ENCODE measurements at regions not wholly inside any gene's neighbourhood (a gene's known extent, or its start where the extent isn't known, plus 50 kb on each side); places are given as distances from the start of the nearest gene placed in this dataset.

- no peak overlapping the region for H3K4ac ChIP-seq (replicated peaks; ENCODE audit: insufficient read length, low read depth, low read length)
- no peak overlapping the region for H2BK120ac ChIP-seq (replicated peaks; ENCODE audit: low read depth, low read length)
- H2AK5ac ChIP-seq (ENCODE audit: low read depth, low read length) = no peak overlapping the region
- H4K8ac ChIP-seq (ENCODE audit: extremely low read depth, insufficient read depth, low read length) = no peak overlapping the region
- 0 out of 7 replicates have a peak, but pooled peaks cover 0 to 3% (median 0%) of the 10 kb centered on the region in 4 experiments for H3K4me1 ChIP-seq (replicated peaks in 1 of 4; ENCODE audit: control insufficient read depth in 3 of 4, insufficient read depth in 4 of 4, low read length in 3 of 4)
- no peaks in the 10 kb centered on the region for H3K27me3 ChIP-seq (replicated peaks in 1 of 4; ENCODE audit: control insufficient read depth in 3 of 4, extremely low read depth in 1 of 4, insufficient read depth in 3 of 4, low read length in 3 of 4)
- no peaks in the 10 kb centered on the region for H3K79me1 ChIP-seq (ENCODE audit: low read depth, low read length)
- no peak overlapping the region for H3K18ac ChIP-seq (ENCODE audit: extremely low read depth, low read length)
- H4K20me1 ChIP-seq (replicated peaks in 1 of 2; ENCODE audit: control insufficient read depth in 1 of 2, insufficient read depth in 2 of 2, low read length in 2 of 2) = no peaks in the 10 kb centered on the region
- no peak overlapping the region for H3K23ac ChIP-seq (ENCODE audit: insufficient read length)
- no peak overlapping the region for H3K4me2 ChIP-seq (ENCODE audit: insufficient read depth in 1 of 2, low read depth in 2 of 2, low read length in 2 of 2)
- FAIRE-seq (no peak), DNase-seq (ENCODE audit: low read depth in 1 of 2, low spot score in 2 of 2) (no peak)
- H3K36me3 ChIP-seq (ENCODE audit: control insufficient read depth in 2 of 4, insufficient read depth in 4 of 4, low read length in 3 of 4) = no peaks in the 10 kb centered on the region
- H3K9ac ChIP-seq (replicated peaks in 1 of 4; ENCODE audit: extremely low read depth in 1 of 4, low read depth in 3 of 4, low read length in 3 of 4) = no peak overlapping the region
- no peak overlapping the region for H2BK15ac ChIP-seq (ENCODE audit: low read length)
- ChIA-PET POLR2A (ENCODE audit: partially characterized antibody) (no interaction called here), CTCF (ENCODE audit: partially characterized antibody) (interaction anchor here (1.8 kb wide), 1 partner anchor 105 kb away, joined by 4 read pairs; no protein-coding TSS in a partner anchor)
- H3K79me2 ChIP-seq (ENCODE audit: control insufficient read depth in 1 of 2, insufficient read depth in 2 of 2, low read length in 2 of 2) = no peaks in the 10 kb centered on the region
- H3K4me3 ChIP-seq (ENCODE audit: extremely low read depth in 1 of 4, insufficient read depth in 2 of 4, low read depth in 3 of 4, low read length in 4 of 4) = no peak overlapping the region
- H2AFZ ChIP-seq (ENCODE audit: low read length) = no peak overlapping the region
- WGBS, 2 experiments (ENCODE audit: extremely low coverage in 1 of 2, insufficient coverage in 1 of 2, insufficient read length in 1 of 2, insufficient replicate concordance in 2 of 2, low coverage in 1 of 2, low lambda C conversion rate in 2 of 2, missing lambda C conversion rate in 1 of 2) = 83% methylated on average over 5 of the region's 5 CpGs; no CpG with 5 or more reads in 1 of the 2 experiments
- H3K56ac ChIP-seq (replicated peaks; ENCODE audit: insufficient read length, low read depth, low read length) = no peak overlapping the region
- no peak overlapping the region for H4K91ac ChIP-seq (replicated peaks; ENCODE audit: insufficient read length, low read length)
- H2BK12ac ChIP-seq (ENCODE audit: low read depth, low read length) = no peak overlapping the region
- no peak overlapping the region for H2BK20ac ChIP-seq (ENCODE audit: low read length)
- H4K5ac ChIP-seq (ENCODE audit: insufficient read length, low read depth, low read length) = no peak overlapping the region
- no peaks in the 10 kb centered on the region for H3K9me3 ChIP-seq (ENCODE audit: insufficient read depth in 2 of 2, low read depth in 1 of 2, low read length in 1 of 2)
- no peak overlapping the region for H3K27ac ChIP-seq (ENCODE audit: low read depth, low read length)
- no peak overlapping the region for H2BK5ac ChIP-seq (ENCODE audit: low read depth, low read length)
- H3K23me2 ChIP-seq (ENCODE audit: low read depth, low read length) = no peaks in the 10 kb centered on the region
- no peak overlapping the region for H3K14ac ChIP-seq (ENCODE audit: insufficient read length)
- TF ChIP-seq TAF7 (optimal IDR thresholded peaks at IDR 0.05; ENCODE audit: borderline replicate concordance, low read depth, low read length) (no peak), POLR2AphosphoS5 (IDR thresholded peaks at IDR 0.05; ENCODE audit: low read depth, low read length) (no peak), SP1 (IDR thresholded peaks at IDR 0.05; ENCODE audit: low read depth, low read length) (no peak), GABPA (IDR thresholded peaks at IDR 0.05; ENCODE audit: borderline replicate concordance, insufficient read depth, low read length) (no peak), KDM1A (IDR thresholded peaks at IDR 0.05; ENCODE audit: borderline replicate concordance, low read length) (no peak), NANOG (IDR thresholded peaks at IDR 0.05; ENCODE audit: insufficient read depth, low read depth, low read length, poor library complexity, severe bottlenecking) (no peak), ASH2L (IDR thresholded peaks at IDR 0.05; ENCODE audit: low read length) (no peak), SP2 (IDR thresholded peaks at IDR 0.05; ENCODE audit: low read length) (no peak), TCF12 (IDR thresholded peaks at IDR 0.05; ENCODE audit: low read depth, low read length) (no peak), BACH1 (IDR thresholded peaks at IDR 0.05; ENCODE audit: low read length) (no peak), NRF1 (IDR thresholded peaks at IDR 0.05; ENCODE audit: low read depth, low read length) (no peak), EP300 (IDR thresholded peaks at IDR 0.05; ENCODE audit: borderline replicate concordance in 1 of 2, low read depth in 2 of 2, low read length in 2 of 2) (no peak), HDAC6 (IDR thresholded peaks at IDR 0.05; ENCODE audit: low read depth, low read length) (no peak), RFX5 (IDR thresholded peaks at IDR 0.05; ENCODE audit: borderline replicate concordance, low read depth, low read length) (no peak)
These were observed 122.0 kb downstream of the COPRS start for GRCh38 chr17:31736855-31737625.

Data from H1 (cell line).